Retinal pigment epithelial cell (primary cell): ENCODE measurements at regions not wholly inside any gene's neighbourhood (a gene's known extent, or its start where the extent isn't known, plus 50 kb on each side); places are given as distances from the start of the nearest gene placed in this dataset.

Experiments used
- DNase-seq: peaks from one replicate; pipeline ENCODE4 v3.0.0-alpha.2; 2010; ENCODE audit warnings: low read depth
- H3K4me3 ChIP-seq: 2 replicates; pipeline ENCODE4 v1.5.1; 2011; ENCODE audit warnings: mild to moderate bottlenecking, low read length, control low read depth, moderate library complexity
- CTCF ChIP-seq: conservative IDR thresholded peaks from 2 replicates; pipeline ENCODE4 v1.5.1; 2011; ENCODE audit warnings: low read depth, low read length, control low read depth, inconsistent platforms

- TF ChIP-seq CTCF = no peak
- no peak overlapping the region for H3K4me3 ChIP-seq
- no peak for DNase-seq
Observed at GRCh38 chr6:156434795-156435190, 342.4 kb upstream of the ARID1B start.

DNA sequence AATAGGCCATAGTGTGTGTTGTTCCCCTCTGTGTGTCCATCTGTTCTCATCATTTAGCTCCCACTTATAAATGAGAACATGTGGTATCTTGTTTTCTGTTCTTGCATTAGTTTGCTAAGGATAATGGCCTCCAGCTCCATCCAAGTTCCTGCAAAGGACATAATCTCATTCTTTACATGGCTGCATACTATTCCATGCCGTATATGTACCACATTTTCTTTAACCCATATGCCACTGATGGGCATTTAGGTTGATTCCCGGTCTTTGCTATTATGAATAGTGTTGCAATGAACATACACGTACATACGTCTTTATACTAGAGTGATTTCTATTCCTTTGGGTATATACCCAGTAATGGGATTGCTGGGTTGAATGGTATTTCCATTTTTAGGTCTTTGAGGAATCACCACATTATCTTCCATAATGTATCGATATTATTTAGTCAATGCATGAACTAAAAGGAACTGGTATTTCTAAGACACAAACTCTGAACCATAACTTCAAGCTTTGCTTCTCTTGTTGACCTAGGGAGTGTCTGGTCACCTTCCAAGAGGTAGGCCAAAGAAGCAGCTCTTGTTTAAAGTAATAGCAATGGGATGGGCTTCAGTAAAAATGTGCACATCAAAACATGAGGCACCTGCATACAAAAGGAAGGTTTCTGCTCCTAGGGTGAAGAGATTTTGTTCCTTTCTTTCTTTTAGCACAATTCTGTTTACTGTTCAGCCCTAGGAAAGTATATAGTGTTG is 343.0 kb upstream of the ARID1B start:
- DNase-seq = no peak
- no peak overlapping the region for H3K4me3 ChIP-seq
- no peak for TF ChIP-seq CTCF

GRCh38 chr6:156432543-156432942 is 344.6 kb upstream of the ARID1B start:
- no peak for TF ChIP-seq CTCF
- H3K4me3 ChIP-seq = no peak overlapping the region
- no peak for DNase-seq

DNA sequence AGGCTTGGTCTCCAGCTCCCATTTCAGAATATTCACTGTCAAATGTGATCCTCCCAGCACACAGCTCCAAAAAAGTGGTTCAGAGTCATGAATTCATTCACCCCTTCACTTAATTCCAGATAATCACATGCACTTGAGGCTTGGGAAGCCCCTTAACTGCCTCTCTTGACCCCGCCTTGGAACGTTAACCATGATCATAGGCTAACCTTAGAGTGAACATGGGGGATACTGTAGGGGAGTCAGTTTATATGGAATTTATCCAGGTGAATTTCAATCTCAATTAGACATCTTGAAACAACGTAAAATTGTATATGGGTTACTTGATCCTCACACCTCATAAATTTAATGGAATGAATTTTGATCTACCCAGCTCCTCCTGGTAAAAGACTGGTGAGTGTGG is 346.8 kb upstream of the ARID1B start:
- TF ChIP-seq CTCF = no peak
- DNase-seq = no peak
- H3K4me3 ChIP-seq = no peak overlapping the region

GRCh38 chr6:156427345-156427744 is 349.8 kb upstream of the ARID1B start:
- H3K4me3 ChIP-seq = no peak overlapping the region
- peak; percentile 79 for DNase-seq
- no peak for TF ChIP-seq CTCF

- peak; percentile 71 for DNase-seq
- H3K4me3 ChIP-seq = no peak overlapping the region
- no peak for TF ChIP-seq CTCF
Observed at GRCh38 chr6:156425359-156426020, 351.7 kb upstream of the ARID1B start.

GRCh38 chr6:156423829-156424228 is 353.3 kb upstream of the ARID1B start:
- no peak for TF ChIP-seq CTCF
- DNase-seq = no peak
- no peak overlapping the region for H3K4me3 ChIP-seq
